HG02642 (cell line): ENCODE measurements at regions not wholly inside any gene's neighbourhood (a gene's known extent, or its start where the extent isn't known, plus 50 kb on each side); places are given as distances from the start of the nearest gene placed in this dataset.

Experiments
- ATAC-seq: cut with Tn5 transposase; IDR thresholded peaks from one replicate; pipeline ENCODE4 v1.9.1; 2021; ENCODE audit warnings: mild to moderate bottlenecking; ENCODE audit not compliant: unreplicated experiment, poor library complexity

DNA sequence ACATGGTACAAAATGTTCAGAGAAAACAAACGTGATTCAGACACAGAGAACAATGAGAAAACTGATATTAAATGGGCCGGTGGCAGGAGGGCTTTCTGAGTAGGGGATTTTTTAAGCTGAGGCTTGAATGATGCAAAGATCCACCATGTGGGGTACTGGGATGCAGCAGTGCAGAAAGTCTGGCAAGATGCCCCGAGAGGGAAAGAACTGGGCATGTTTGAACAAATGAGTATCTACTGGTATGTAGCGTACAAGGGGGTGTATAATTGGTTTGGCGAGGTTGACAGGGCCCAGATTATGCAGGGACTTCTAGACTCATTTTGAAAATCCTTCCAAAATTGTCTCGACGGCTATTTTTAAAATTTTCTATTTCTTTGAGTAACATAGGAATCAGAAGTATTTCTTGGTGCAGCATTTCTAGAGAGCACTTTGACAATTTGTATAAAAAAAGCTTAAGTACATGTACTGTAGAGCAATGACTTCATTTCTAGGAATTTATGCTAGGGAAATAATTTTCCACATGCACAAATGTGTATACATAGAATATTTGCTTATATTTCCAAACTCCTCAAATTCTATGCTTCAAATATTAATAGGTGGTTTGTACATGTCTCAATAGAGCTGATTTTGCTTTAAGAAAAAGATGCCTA is 119.6 kb upstream of the DOK5 start:
- no peak for ATAC-seq

DNA sequence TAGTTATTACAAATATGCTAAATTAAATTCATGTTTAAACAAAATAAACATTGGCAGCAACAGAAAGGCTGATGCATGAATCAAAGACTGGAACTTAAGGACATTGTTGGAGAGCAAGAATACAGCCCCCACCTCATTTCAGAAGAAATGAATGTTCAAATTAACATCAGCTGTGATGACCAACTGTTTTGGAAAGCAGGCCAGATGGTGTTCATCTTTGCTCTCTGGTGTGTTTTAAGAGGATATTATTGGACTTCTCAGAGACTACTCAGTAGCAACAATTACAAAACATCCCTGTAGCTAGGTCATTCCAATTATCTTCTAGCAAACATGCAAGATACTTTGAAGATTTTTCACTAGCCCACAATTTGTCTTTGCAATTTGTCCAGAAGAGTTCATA is 118.6 kb upstream of the DOK5 start:
- ATAC-seq: no peak

GRCh38 chr20:54361475-54361874 is 113.9 kb upstream of the DOK5 start:
- ATAC-seq: no peak

DNA sequence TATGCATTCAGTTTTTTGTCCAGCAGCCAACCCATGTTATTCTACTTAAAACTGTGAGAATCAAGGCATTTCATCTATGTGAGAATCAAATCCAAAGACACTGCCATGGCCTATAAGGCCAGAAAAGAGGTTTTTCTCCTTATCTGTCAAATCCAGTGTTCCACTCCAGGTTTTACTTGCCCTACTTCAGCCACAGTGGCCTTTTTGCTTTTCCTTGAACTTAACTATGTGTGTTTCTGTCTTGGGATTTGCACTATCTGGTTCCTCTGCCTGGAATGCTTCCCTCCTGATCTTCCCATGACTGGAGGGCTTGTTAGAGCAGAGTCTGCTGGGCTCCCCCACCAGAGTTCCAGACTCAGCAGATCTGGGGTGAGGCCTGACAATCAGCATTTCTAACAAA is 113.1 kb upstream of the DOK5 start:
- no peak for ATAC-seq

DNA sequence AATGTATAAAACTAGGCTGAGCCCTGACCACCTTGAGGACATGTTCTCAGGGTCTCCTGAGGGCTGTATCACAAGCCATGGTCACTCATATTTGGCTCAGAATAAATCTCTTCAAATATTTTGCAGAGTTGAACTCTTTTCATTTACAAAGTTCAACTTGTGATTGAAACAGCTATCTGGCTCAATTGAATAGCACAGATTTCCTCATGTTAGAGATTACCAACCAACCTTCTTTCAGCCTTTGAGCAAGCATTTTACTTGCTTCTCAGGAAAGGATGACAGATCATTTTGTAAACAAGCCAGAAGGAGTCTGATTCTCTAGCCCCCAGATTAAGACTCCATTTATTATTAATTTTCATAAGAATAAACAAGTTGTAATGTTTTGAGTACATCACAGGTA is 111.0 kb upstream of the DOK5 start:
- no peak for ATAC-seq

GRCh38 chr20:54364919-54365318 is 110.5 kb upstream of the DOK5 start:
- ATAC-seq: no peak

DNA sequence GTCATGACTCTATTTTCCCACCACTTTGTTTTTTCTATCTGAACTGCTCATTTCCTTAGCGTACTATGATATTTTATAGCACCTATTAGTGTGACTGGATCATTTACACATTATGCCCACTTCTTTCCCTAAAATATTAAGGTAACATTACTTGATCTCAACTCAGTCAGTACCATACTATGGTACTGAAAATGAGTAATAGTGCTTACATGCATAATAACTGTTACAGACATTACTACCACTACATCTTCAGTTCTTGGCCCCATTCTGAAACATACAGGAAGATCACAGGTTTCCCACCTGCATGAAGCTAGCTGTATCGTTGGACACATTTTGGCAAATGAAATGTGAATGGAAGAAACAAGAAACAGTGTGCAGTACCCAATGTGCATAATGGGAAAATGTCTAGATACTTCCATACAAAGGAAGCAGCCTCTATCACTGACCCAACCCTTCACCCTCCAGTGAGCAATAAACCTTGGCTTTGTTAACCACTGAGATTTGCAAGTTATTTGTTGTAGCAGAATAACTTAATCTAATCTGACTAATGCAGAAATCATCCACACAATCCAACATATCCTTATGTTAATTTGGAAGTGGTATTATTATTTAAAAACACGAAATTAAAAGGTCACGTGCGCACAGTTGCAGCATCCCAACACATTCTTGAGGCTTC is 108.6 kb upstream of the DOK5 start:
- ATAC-seq: no peak

- ATAC-seq: no peak
These were observed 106.8 kb upstream of the DOK5 start for GRCh38 chr20:54368570-54368969.

DNA sequence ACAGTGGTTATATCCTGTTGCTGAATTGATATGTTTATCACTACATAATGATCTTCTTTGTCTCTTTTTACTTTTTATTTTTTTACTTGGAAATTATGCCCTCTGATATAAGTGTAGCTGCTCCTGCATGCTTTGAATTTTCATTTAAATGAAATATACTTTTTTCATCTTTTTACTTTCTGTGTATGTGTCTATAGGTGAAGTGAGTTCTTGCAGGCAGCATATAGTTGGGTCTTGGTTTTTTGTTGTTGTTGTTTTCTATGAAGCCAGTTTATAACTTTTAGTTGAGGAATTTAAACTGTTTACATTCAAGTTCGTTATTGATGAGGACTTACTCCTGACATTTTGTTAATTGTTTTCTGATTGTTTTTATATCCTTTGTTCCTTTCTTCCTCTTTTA is 103.1 kb upstream of the DOK5 start:
- ATAC-seq: no peak

DNA sequence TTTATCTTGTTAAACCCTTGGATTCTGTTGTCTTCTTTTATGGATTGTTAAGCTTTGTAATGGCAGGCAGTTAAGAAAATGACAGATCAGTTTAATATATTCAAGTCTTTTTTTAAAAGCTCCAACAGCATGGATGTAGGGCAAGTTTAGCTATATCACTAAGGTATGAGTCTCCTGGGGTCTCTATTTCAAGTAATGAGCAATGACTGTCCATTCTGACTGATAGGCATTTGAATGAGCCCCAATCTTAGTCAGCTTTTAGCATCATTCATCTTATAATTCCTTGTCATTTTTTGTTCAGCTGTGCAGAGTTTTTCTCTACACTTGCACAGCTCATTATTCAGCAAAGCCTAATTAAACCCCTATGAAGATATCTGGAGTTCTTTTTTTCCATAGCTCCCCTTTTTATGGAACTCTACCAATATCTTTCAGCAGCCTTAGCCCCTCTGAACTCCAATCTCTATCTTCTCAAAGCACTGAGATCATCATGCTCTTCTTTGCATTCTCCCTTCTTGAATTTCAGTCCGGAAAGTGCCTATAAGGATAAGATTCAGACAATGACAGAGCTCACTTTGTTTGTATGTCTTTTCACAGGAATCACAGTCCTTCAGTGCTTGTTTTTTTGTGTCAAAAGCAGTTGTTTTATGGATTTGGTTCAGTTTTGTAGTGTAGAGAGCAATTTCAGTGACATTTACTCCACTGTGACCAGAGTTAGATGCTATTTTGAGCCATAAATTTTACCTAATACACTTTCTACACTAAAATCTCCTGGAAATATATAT is 97.2 kb upstream of the DOK5 start:
- ATAC-seq: no peak

GRCh38 chr20:54379893-54380584 is 95.4 kb upstream of the DOK5 start:
- ATAC-seq: no peak

- ATAC-seq: no peak
These were observed 93.0 kb upstream of the DOK5 start for GRCh38 chr20:54382419-54382818.

DNA sequence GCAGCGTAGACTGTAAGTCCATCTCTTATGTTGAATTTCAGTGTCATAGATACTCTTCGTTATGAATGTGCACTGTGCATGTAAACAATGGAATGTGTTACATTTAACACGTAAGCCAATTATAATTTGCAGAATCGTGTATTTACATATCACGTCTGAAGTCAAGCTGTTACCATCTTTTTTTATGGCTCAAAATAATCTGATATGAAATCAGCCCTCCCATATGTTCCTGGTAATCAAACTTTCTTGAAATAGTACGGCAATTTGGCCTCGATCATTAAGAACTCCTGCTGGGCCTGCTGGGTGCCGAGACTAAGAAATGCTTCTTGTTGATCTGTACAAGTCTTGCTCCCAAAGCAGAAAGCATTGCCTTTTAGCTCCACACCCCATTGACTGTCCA is 89.6 kb upstream of the DOK5 start:
- ATAC-seq: no peak

DNA sequence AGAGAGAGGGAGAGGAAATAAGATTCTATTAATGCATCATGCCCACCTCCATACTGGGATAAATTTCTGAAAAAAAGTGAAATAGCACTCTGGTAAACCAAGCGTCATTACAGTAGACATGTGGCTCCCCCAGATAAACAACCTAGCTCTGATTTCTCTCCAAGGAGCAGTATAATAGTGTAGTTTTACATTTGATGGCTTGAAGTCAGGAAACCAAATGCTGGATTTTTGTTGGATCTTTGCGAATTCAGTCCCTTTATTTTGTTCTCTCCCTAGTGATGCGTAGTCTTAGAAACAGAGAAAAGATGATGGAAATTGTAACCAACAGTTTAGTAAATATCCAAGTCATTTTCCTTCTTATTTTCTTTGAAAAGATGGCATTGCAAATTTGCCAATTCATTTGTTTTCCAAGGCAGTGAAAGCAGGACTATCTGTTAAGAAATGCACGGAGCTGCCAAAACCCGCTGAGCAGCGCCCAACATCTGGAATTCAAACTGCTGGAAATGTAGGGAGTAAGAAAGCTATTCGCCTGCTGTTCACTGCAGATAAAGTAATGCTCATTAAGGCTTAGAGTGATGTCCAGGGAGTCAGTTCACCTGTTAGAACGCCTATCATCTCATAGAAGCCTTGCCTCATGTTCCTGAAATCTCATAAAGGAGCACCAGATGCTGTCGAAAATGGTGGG is 85.7 kb upstream of the DOK5 start:
- no peak for ATAC-seq

DNA sequence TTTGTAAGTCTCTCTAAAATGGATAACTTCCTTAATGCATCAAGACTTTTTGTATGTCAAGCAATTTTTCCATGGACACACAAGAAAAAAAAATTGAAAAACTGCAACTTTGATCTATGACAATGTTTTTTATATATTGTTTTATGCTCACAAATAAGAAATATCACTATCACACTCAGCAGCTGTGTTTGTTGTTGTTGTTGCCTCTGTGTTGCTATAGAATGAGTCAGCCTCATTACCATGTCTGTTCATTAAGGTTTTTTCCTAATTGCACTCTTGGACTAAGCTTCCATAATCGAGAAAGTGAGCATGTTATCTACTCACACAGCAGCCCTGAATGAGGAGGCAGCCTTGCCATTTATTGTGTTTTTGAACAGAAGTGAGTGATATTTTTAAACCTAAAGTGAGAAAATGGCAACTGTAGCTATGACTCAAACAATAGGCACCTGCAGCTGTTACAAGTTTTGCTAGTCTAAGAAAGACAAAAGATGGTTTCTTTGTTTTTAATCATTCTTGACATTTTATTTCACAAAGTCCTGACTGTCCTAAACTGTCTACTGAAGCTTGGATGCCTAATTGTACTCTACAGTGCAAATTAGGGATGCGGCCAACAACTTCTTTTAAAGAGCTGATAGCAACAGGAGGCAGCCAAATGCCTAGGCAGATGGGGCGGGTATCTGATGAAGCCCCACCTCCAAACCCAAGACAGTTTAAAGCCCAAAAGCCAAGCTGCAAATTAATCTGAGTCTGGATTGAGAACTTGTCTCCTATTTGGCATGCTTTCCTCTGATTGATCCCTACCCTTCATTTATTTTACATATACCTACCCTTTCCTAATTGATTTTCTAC is 77.9 kb upstream of the DOK5 start:
- no peak for ATAC-seq

DNA sequence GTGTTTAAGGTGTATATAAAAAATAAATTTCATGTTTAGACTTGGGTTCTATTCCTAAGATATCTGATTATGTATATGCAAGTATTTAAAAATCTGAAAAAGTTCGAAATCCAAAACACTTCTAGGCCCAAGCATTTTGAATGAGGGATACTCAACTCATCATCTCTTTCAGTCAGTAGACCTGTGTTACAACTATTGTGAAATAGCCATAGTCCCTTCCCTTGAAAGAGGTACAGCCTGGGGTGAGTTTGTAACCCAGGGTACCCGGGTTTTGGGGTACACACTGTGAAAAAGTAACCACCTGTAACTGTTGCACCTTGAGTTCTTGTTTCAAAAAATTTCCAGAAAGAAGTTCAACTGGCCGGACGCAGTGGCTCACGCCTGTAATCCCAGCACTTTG is 76.6 kb upstream of the DOK5 start:
- no peak for ATAC-seq

DNA sequence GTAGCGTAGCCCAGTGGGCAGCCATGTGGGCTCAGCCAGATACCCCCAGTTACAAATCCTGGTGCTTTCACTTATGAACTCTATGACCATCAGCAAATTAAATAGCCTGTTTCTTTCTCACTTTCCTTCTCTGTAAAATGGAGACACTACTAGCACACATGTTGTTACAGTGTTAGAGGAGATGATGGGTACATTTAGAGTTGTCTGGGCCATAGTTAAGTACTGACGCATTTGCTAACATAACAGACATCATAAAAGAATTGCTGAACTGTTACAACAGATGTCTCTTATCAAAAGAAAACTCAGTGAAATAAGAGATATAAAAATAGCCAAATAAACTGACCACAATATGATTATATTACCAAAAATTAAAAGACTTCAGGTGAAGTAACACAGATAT is 69.9 kb upstream of the DOK5 start:
- no peak for ATAC-seq

- ATAC-seq: no peak
These were observed 67.9 kb upstream of the DOK5 start for GRCh38 chr20:54407459-54407858.

- no peak for ATAC-seq
These were observed 59.4 kb upstream of the DOK5 start for GRCh38 chr20:54415967-54416366.

DNA sequence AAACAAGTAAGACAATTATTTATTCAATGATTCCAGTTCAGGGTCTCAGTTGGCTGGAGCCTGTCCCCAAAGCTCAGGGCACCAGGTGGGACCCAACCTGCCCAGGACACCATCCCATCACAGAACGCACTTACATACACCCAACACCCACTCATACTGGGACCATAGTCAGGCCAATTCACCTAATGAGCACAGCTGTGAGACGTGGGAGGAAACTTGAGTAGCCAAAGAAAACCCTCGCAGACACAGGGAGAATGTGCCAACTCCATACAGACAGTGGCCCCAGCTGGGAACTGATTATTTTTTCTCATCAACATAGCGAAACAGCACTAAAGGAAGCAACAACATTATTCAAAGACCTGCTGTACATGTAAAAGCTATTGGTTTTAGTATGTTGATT is 58.6 kb upstream of the DOK5 start:
- no peak for ATAC-seq
